ENCODE measurements at regions not wholly inside any gene's neighbourhood (a gene's known extent, or its start where the extent isn't known, plus 50 kb on each side); places are given as distances from the start of the nearest gene placed in this dataset.

DNA sequence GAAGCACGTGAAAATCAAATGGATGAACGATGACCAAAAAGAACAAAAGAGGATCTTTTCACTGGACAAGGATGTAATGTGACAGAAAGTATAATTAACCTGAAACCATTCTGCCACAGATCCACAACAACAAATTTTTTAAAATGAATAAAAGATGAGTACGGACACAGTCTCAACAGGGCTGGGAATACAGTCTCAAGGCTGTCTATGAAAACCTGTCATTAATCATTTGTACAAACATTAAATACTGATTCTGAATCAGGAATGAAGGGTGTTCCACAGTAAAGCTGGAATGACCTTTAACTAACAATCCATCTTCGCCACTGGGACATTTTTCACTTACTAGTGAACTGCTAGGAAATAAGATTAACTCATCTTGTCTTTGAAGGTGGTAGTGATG lies 506.9 kb upstream of the ADAMTS9 start:
- Histone ChIP-seq H3K36me3 (ENCODE audit: insufficient read depth in 1 of 2, low read depth in 1 of 2) (no peaks in the 10 kb centered on the region), H3K4me1 (no peaks in the 10 kb centered on the region), H3K9me3 (no peaks in the 10 kb centered on the region), H3K27ac (no peak overlapping the region), H3K4me3 (no peak overlapping the region), H3K27me3 (ENCODE audit: insufficient read depth in 3 of 3, low read length in 2 of 3) (no peaks in the 10 kb centered on the region)
- ATAC-seq (no peak), DNase-seq (no peak)
- WGBS, 3 donors = 93 to 97% (median 95%) methylated on average over 4 of the region's 4 CpGs
- intact Hi-C loops (cut with DNase I) = loop anchor here in 1 of 2 donors (5.0 kb wide), 1 partner anchor 38 kb away; no protein-coding TSS in a partner anchor
- TF ChIP-seq, protein P1, sequence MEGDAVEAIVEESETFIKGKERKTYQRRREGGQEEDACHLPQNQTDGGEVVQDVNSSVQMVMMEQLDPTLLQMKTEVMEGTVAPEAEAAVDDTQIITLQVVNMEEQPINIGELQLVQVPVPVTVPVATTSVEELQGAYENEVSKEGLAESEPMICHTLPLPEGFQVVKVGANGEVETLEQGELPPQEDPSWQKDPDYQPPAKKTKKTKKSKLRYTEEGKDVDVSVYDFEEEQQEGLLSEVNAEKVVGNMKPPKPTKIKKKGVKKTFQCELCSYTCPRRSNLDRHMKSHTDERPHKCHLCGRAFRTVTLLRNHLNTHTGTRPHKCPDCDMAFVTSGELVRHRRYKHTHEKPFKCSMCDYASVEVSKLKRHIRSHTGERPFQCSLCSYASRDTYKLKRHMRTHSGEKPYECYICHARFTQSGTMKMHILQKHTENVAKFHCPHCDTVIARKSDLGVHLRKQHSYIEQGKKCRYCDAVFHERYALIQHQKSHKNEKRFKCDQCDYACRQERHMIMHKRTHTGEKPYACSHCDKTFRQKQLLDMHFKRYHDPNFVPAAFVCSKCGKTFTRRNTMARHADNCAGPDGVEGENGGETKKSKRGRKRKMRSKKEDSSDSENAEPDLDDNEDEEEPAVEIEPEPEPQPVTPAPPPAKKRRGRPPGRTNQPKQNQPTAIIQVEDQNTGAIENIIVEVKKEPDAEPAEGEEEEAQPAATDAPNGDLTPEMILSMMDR (IDR thresholded peaks at IDR 0.05) = no peak

DNA sequence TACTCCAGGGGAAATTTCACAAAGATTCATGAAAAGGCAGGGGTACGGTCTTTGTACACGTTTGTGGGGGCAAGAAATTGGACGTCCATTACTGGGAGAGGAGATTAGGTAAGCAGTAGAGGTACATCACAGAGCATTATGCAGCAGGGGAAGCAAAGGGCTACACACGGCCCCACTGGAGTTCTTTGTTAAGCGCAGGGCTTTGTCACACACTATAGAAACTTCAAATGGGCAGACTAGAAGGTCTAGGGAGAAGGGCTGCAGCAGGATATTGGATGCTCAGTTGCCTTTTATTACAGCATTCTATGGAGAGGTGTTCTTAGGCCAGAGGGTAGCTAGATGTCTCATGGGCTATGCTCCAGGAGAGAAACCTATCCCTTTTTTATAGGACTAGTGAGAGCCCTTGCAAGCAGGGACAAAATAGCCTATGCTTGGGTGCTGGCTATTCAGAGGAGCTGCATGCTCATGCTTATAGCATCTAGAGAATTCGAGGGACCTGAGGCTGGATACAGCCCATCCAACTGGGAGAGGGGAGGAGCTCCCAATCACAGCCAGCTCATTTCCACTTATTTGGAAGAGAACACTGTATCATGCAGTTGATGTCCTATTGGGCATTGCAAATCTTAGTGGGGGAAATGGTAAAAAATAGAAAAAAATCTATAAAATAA lies 506.4 kb upstream of the ADAMTS9 start:
- Histone ChIP-seq H3K9me3 (no peaks in the 10 kb centered on the region), H3K4me3 (no peak overlapping the region), H3K27me3 (ENCODE audit: insufficient read depth in 3 of 3, low read length in 2 of 3) (no peaks in the 10 kb centered on the region), H3K4me1 (no peaks in the 10 kb centered on the region), H3K36me3 (ENCODE audit: insufficient read depth in 1 of 2, low read depth in 1 of 2) (no peaks in the 10 kb centered on the region), H3K27ac (no peak overlapping the region)
- no peak for DNase-seq
- no peak for ATAC-seq
- WGBS, 3 donors = 90 to 92% (median 90%) methylated on average over 6 of the region's 6 CpGs
- TF ChIP-seq, protein P1 (IDR thresholded peaks at IDR 0.05) = no peak
- intact Hi-C loops (cut with DNase I) = no loop called here

DNA sequence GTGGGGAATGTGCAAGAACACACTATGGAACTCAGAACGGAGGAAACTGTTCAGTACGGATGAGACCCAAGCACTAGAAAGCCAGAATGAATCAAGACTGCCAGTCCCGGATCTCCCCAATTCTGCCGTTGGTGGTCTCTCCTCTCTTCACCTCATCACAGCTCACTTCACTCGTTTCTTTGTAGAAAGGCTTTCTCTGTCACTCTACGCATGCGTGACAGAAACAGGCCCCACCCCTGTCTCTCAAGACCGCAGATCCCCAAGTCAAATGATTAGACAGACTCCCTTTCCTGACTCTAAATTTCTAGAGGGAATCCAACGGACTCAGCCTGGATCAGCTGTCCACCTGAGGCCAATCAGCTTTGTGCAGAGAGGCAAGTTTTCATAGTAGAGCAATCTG lies 505.7 kb upstream of the ADAMTS9 start:
- no peak for ATAC-seq
- no peak overlapping the region for H3K4me3 ChIP-seq
- TF ChIP-seq, protein P1 (IDR thresholded peaks at IDR 0.05) = no peak
- no peaks in the 10 kb centered on the region for H3K36me3 ChIP-seq (ENCODE audit: insufficient read depth in 1 of 2, low read depth in 1 of 2)
- no peaks in the 10 kb centered on the region for H3K27me3 ChIP-seq (ENCODE audit: insufficient read depth in 3 of 3, low read length in 2 of 3)
- no peaks in the 10 kb centered on the region for H3K4me1 ChIP-seq
- no peaks in the 10 kb centered on the region for H3K9me3 ChIP-seq
- intact Hi-C loops (cut with DNase I) = no loop called here
- DNase-seq = no peak
- no peak overlapping the region for H3K27ac ChIP-seq
- 88 to 90% (median 90%) methylated on average over 9 of the region's 9 CpGs for WGBS, 3 donors

DNA sequence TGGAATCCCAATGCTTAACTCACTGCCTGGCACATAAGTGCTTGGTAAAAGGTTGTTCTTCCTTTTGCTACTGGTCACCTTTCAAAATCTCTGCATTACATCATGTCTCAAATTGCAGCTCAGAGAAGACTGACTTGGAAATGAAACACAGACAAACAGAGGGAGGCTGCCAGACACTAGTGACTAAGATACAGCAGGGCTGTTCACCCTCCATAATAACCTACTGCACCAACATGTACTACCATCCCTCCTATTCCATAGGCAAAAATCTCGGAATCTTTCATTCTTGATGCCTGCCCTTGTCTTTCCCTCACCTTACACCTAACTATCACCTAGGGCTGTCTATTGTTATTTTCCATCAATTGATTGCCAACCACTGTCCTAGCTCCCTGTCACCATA lies 502.3 kb upstream of the ADAMTS9 start:
- WGBS, 3 donors = 22 to 100% (median 100%) methylated on average over 1 of the region's 1 CpG
- no peaks in the 10 kb centered on the region for H3K27me3 ChIP-seq (ENCODE audit: insufficient read depth in 3 of 3, low read length in 2 of 3)
- no peak overlapping the region for H3K27ac ChIP-seq
- intact Hi-C loops (cut with DNase I) = no loop called here
- TF ChIP-seq, protein P1 (IDR thresholded peaks at IDR 0.05) = no peak
- no peak overlapping the region for H3K4me3 ChIP-seq
- DNase-seq (no peak), ATAC-seq (no peak)
- H3K4me1 ChIP-seq = no peaks in the 10 kb centered on the region
- H3K36me3 ChIP-seq (ENCODE audit: insufficient read depth in 1 of 2, low read depth in 1 of 2) = no peaks in the 10 kb centered on the region
- H3K9me3 ChIP-seq = no peaks in the 10 kb centered on the region

DNA sequence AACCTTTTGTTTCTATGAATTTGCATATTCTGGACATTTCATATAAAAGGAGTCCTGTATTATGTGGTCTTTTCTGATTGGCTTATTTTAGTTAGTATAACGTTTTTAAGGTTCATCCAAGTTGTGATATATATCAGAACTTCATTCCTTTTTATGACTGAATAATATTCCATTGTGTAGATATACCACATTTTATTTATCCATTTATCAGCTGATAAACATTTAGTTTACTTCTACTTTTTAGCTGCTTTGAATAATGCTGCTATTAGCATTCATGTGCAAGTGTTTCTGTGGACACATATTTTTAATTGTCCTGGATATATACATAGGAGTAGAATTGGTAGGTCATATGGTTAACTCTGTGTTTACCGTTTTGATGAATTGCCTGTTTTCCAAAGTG lies 498.5 kb upstream of the ADAMTS9 start:
- Histone ChIP-seq H3K9me3 (no peaks in the 10 kb centered on the region), H3K36me3 (ENCODE audit: insufficient read depth in 1 of 2, low read depth in 1 of 2) (no peaks in the 10 kb centered on the region), H3K4me3 (no peak overlapping the region), H3K27me3 (ENCODE audit: insufficient read depth in 3 of 3, low read length in 2 of 3) (no peaks in the 10 kb centered on the region), H3K4me1 (no peaks in the 10 kb centered on the region), H3K27ac (no peak overlapping the region)
- intact Hi-C loops (cut with DNase I) = no loop called here
- TF ChIP-seq, protein P1 (IDR thresholded peaks at IDR 0.05) = no peak
- WGBS, 3 donors = 81 to 95% (median 87%) methylated on average over 2 of the region's 2 CpGs
- ATAC-seq = no peak
- DNase-seq = no peak
